GM23248 (cell line): ENCODE measurements at regions not wholly inside any gene's neighbourhood (a gene's known extent, or its start where the extent isn't known, plus 50 kb on each side); places are given as distances from the start of the nearest gene placed in this dataset.

ENCODE experiments used
- EZH2 ChIP-seq: fragments of 200-600 bp; sonication (generic); IDR thresholded peaks from 2 replicates; pipeline ENCODE4 v1.6.1; 2018; ENCODE audit warnings: antibody characterized with exemption, mild to moderate bottlenecking; ENCODE audit not compliant: insufficient read depth, poor library complexity, severe bottlenecking
- EZH2phosphoT487 ChIP-seq: fragments of 200-600 bp; sonication (generic); IDR thresholded peaks from 2 replicates; pipeline ENCODE4 v1.6.1; 2018; ENCODE audit warnings: antibody characterized with exemption, moderate library complexity, mild to moderate bottlenecking, low read depth; ENCODE audit not compliant: insufficient read depth

GRCh38 chr5:118029807-118030206, 958.5 kb downstream of the DTWD2 start:
- TF ChIP-seq EZH2 (no peak), EZH2phosphoT487 (no peak)
